ENCODE measurements at regions not wholly inside any gene's neighbourhood (a gene's known extent, or its start where the extent isn't known, plus 50 kb on each side); places are given as distances from the start of the nearest gene placed in this dataset.

- TF ChIP-seq GATA2 (IDR thresholded peaks at IDR 0.05; ENCODE audit: low read depth, low read length) (no peak), GATA3 (IDR thresholded peaks at IDR 0.05; ENCODE audit: low read depth, low read length) (no peak)
Observed at GRCh38 chr12:115886666-115887065, 390.8 kb downstream of the MED13L start.
